Umbilical cord (tissue), 1 donor: ENCODE measurements at regions not wholly inside any gene's neighbourhood (a gene's known extent, or its start where the extent isn't known, plus 50 kb on each side); places are given as distances from the start of the nearest gene placed in this dataset.
A peak's percentile ranks its signal among the peaks of the same experiment; 100 is the strongest.

Source experiments
- DNase-seq: peaks from one replicate; pipeline ENCODE4 v3.0.0-alpha.2; 2015; ENCODE audit warnings: low spot score

DNA sequence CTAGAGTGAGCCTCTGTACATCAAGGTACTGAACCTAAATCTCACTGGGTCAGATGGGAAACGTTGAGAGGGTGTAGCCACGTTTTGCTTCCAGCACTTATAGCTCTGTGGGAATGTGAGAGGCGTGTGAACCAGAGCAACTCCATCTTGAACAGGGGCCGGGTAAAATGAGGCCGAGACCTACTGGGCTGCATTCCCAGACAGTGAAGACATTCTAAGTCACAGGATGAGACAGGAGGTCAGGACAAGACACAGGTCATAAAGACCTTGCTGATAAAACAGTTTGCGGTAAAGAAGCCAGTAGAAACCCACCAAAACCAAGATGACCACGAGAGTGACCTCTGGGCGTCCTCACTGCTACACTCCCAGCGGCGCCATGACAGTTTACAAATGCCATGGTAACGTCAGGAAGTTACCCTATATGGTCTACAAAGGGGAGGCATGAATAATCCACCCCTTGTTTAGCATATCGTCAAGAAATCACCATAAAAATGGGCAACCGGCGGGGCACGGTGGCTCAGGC is 63.4 kb upstream of the NCOR2 start:
- DNase-seq = no peak

GRCh38 chr12:124629789-124630480 is 62.5 kb upstream of the NCOR2 start:
- no peak for DNase-seq

- no peak for DNase-seq
These were observed 61.7 kb upstream of the NCOR2 start for GRCh38 chr12:124629117-124629516.

DNA sequence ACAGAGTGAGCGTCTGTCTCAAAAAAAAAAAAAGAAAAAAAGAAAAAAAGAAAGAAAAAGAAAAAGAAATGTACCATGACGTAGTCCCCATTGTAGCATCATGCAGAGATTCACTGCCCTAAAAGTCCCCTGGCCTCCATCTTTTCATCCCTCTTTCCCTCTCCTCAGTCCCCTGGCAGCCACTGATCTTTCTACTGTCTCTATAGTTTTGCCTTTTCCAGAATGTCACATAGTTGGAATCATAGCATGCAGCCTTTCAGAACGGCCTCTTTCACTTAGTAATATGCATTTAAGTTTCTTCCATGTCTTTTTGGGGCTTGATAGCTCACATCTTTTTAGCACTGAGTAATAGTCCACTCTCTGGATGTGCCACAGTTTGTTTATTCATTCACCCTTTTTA is 60.5 kb upstream of the NCOR2 start:
- no peak for DNase-seq

- DNase-seq = peak; percentile 79
These were observed 59.6 kb upstream of the NCOR2 start for GRCh38 chr12:124626971-124627411.

GRCh38 chr12:124625867-124626675 is 58.7 kb upstream of the NCOR2 start:
- DNase-seq = peak; percentile 94

- no peak for DNase-seq
These were observed 57.4 kb upstream of the NCOR2 start for GRCh38 chr12:124624823-124625222.

- DNase-seq = no peak
These were observed 56.1 kb upstream of the NCOR2 start for GRCh38 chr12:124623344-124624035.

DNA sequence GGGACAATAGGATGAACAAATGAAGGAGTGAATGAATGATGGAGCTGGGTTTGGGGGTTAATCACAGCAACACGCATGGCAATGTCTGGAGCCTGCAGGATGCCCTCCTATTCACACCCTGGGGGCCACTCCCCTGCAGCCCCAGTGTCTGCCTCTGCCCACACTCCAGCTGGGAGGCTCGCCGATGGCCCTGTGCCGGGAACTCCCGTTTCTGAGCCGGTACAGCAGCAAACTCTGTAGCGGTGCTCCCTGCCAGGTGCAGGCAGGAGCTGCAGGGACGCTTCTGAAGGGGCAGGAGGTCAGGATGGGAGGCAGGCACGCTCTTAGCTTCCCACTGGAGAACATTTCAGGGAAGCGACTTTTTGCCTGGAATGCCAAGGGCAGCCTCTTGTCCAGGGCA is 55.4 kb upstream of the NCOR2 start:
- DNase-seq = no peak

GRCh38 chr12:124622331-124622730 is 54.9 kb upstream of the NCOR2 start:
- DNase-seq = no peak

DNA sequence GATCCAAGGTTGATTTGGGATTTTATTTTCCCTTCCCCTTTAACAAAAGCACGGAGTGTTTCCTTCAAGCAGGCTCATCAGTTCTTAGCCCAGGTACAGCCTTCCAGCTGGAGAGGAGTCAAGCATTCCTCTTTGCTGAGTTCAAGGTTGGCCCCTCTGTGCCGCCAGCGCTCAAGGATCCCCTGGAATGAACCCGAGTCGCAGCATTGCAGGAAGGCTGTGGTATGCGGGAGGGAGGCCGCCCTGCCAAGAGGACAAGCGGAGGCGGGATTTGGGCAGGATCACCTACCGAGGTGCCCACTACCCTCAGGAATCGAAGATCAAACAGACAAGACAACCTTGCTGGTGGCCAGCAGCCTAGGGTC is 53.9 kb upstream of the NCOR2 start:
- peak; percentile 80 for DNase-seq

GRCh38 chr12:124620606-124621295 is 53.3 kb upstream of the NCOR2 start:
- no peak for DNase-seq

- no peak for DNase-seq
These were observed 51.0 kb upstream of the NCOR2 start for GRCh38 chr12:124618291-124618902.

DNA sequence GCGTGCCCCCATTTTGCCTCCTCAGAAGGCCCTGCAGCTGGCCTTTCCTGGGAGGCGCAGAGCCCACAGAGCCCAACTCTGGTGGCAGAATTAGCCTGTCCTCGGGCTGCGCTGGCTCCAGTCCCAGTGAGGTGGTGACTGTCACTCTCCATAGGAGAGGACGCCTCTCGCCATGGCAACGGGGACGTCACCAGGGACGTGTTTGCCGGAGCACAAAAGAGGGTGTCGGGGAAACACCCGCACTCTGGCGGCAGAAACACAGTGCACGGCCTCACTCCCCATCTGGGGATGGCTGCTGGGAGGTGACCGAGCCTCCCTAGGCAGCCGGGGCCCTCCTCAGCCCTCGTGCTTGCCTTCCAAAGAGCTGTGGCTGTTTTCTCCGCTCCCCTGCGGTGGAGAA is 50.2 kb upstream of the NCOR2 start:
- DNase-seq = no peak
